ENCODE measurements at regions not wholly inside any gene's neighbourhood (a gene's known extent, or its start where the extent isn't known, plus 50 kb on each side); places are given as distances from the start of the nearest gene placed in this dataset.

- Histone ChIP-seq H2AFZ (ENCODE audit: low read depth, low read length) (no peak overlapping the region), H3K9ac (replicated peaks; ENCODE audit: extremely low read depth, insufficient read depth, low read length) (no peak overlapping the region), H3K4me3 (replicated peaks in 1 of 3; ENCODE audit: insufficient read depth in 1 of 3, low read depth in 1 of 3, low read length in 3 of 3) (no peak overlapping the region), H3K9me1 (replicated peaks; ENCODE audit: control insufficient read depth, extremely low read depth, insufficient read depth, low read length) (no peaks in the 10 kb centered on the region), H3K79me2 (ENCODE audit: control insufficient read depth, insufficient read depth, low read length) (no peaks in the 10 kb centered on the region), H3K9me3 (replicated peaks; ENCODE audit: control insufficient read depth, insufficient read depth, low read length) (no peaks in the 10 kb centered on the region), H3K27ac (ENCODE audit: insufficient read depth, low read depth, low read length) (no peak overlapping the region), H3K4me1 (ENCODE audit: control insufficient read depth, extremely low read depth, insufficient read depth, low read length) (no peaks in the 10 kb centered on the region), H3K36me3 (ENCODE audit: control insufficient read depth in 2 of 2, extremely low read depth in 1 of 2, insufficient read depth in 2 of 2, low read length in 2 of 2) (no peaks in the 10 kb centered on the region), H4K20me1 (replicated peaks; ENCODE audit: control insufficient read depth, extremely low read depth, insufficient read depth, low read length) (no peaks in the 10 kb centered on the region), H3K27me3 (ENCODE audit: control insufficient read depth in 2 of 2, insufficient read depth in 2 of 2, low read length in 2 of 2) (no peaks in the 10 kb centered on the region), H3K4me2 (ENCODE audit: insufficient read depth, low read length) (no peak overlapping the region)
- no peak for TF ChIP-seq POLR2A (IDR thresholded peaks at IDR 0.05; ENCODE audit: low read depth, low read length)
- TF ChIP-seq GATA2 (IDR thresholded peaks at IDR 0.05; ENCODE audit: insufficient read depth, insufficient read length, low read depth, low read length) = no peak
- TF ChIP-seq CTCF (IDR thresholded peaks at IDR 0.05; ENCODE audit: extremely low read depth in 1 of 2, insufficient read depth in 1 of 2, low read depth in 1 of 2, low read length in 2 of 2) = no peak
- TF ChIP-seq MYC (IDR thresholded peaks at IDR 0.05; ENCODE audit: low read depth, low read length) = no peak
- no peak for TF ChIP-seq MAX (IDR thresholded peaks at IDR 0.05; ENCODE audit: insufficient read depth, insufficient read length)
- TF ChIP-seq JUN (IDR thresholded peaks at IDR 0.05; ENCODE audit: borderline replicate concordance, insufficient read depth, insufficient read length, low read depth) = no peak
- TF ChIP-seq POLR2AphosphoS5 (IDR thresholded peaks at IDR 0.05; ENCODE audit: insufficient read depth, low read depth, low read length) = no peak
- ChIA-PET POLR2A (no interaction called here), CTCF (no interaction called here)
- BruUV-seq (replicated peaks) = no TSS peak
- intact Hi-C loops (cut with micrococcal nuclease) (no loop called here), dilution Hi-C loops (cut with MboI; ENCODE audit: extremely low pct_ligation_motif_present, low sequenced_read_pairs) (no loop called here)
- DNase-seq (ENCODE audit: low read depth, low spot score) (no peak), FAIRE-seq (no peak)
Observed at GRCh38 chr14:97036086-97036852, 239.1 kb downstream of the VRK1 start.
